ENCODE measurements at regions not wholly inside any gene's neighbourhood (a gene's known extent, or its start where the extent isn't known, plus 50 kb on each side); places are given as distances from the start of the nearest gene placed in this dataset.

DNA sequence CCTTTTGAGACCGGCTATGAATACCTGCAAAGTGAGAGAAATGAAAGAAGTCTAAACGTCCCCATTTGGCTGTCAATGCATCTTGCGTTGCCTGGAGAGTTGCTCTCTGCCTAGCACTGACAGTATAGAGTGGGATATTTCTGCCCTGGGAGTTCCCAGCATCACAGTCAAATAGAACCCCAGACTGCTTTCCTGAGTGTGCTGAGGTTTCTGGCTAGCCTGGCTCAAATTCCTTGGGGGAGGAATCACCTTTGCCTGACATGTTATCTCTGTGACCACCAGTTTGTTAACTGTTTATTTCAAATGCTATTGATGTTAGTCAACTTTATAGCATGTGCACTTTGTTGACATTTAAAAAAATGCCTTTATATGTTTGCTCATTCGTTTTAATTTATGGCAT is 212.0 kb upstream of the FAM78B start:
- H3K9ac ChIP-seq (replicated peaks in 1 of 4; ENCODE audit: extremely low read depth in 1 of 4, low read depth in 3 of 4, low read length in 3 of 4), result no peak overlapping the region
- no peak overlapping the region for H3K56ac ChIP-seq (replicated peaks; ENCODE audit: insufficient read length, low read depth, low read length)
- H3K4me3 ChIP-seq (ENCODE audit: extremely low read depth in 1 of 4, insufficient read depth in 2 of 4, low read depth in 3 of 4, low read length in 4 of 4), result no peak overlapping the region
- CTCF ChIA-PET (ENCODE audit: partially characterized antibody), result interaction anchor here (0.7 kb wide), 1 partner anchor 1010 kb away, joined by 3 read pairs; no protein-coding TSS in a partner anchor
- H2BK15ac ChIP-seq (ENCODE audit: low read length), result no peak overlapping the region
- H3K79me2 ChIP-seq (ENCODE audit: control insufficient read depth in 1 of 2, insufficient read depth in 2 of 2, low read length in 2 of 2), result no peaks in the 10 kb centered on the region
- no peak overlapping the region for H2AK5ac ChIP-seq (ENCODE audit: low read depth, low read length)
- no peak overlapping the region for H4K91ac ChIP-seq (replicated peaks; ENCODE audit: insufficient read length, low read length)
- H3K9me3 ChIP-seq (ENCODE audit: insufficient read depth in 2 of 2, low read depth in 1 of 2, low read length in 1 of 2), result no peaks in the 10 kb centered on the region
- DNase-seq (ENCODE audit: low read depth in 1 of 2, low spot score in 2 of 2) (no peak), FAIRE-seq (no peak)
- TF ChIP-seq GABPA (IDR thresholded peaks at IDR 0.05; ENCODE audit: borderline replicate concordance, insufficient read depth, low read length) (no peak), KDM1A (IDR thresholded peaks at IDR 0.05; ENCODE audit: borderline replicate concordance, low read length) (no peak), JUND (IDR thresholded peaks at IDR 0.05; ENCODE audit: low read length) (no peak), SP1 (IDR thresholded peaks at IDR 0.05; ENCODE audit: low read depth, low read length) (no peak)
- POLR2A ChIA-PET (ENCODE audit: partially characterized antibody), result no interaction called here
- peaks cover 0 to 9% (median 5%) of the 10 kb centered on the region in 4 experiments; a peak in 4 of 7 replicates for H3K4me1 ChIP-seq (replicated peaks in 1 of 4; ENCODE audit: control insufficient read depth in 3 of 4, insufficient read depth in 4 of 4, low read length in 3 of 4)
- H4K8ac ChIP-seq (ENCODE audit: extremely low read depth, insufficient read depth, low read length), result no peak overlapping the region
- no peak overlapping the region for H2AFZ ChIP-seq (ENCODE audit: low read length)
- H2BK12ac ChIP-seq (ENCODE audit: low read depth, low read length), result no peak overlapping the region
- no peaks in the 10 kb centered on the region for H3K23me2 ChIP-seq (ENCODE audit: low read depth, low read length)
- H3K79me1 ChIP-seq (ENCODE audit: low read depth, low read length), result no peaks in the 10 kb centered on the region
- H2BK5ac ChIP-seq (ENCODE audit: low read depth, low read length), result no peak overlapping the region
- no peak overlapping the region for H3K4me2 ChIP-seq (ENCODE audit: insufficient read depth in 1 of 2, low read depth in 2 of 2, low read length in 2 of 2)
- H2BK120ac ChIP-seq (replicated peaks; ENCODE audit: low read depth, low read length), result no peak overlapping the region
- H2BK20ac ChIP-seq (ENCODE audit: low read length), result no peak overlapping the region
- no peak overlapping the region for H3K18ac ChIP-seq (ENCODE audit: extremely low read depth, low read length)
- H4K5ac ChIP-seq (ENCODE audit: insufficient read length, low read depth, low read length), result no peak overlapping the region
- no peak overlapping the region for H3K23ac ChIP-seq (ENCODE audit: insufficient read length)
- 84% methylated on average over 4 of the region's 4 CpGs; no CpG with 5 or more reads in 1 of the 2 experiments for WGBS, 2 experiments (ENCODE audit: extremely low coverage in 1 of 2, insufficient coverage in 1 of 2, insufficient read length in 1 of 2, insufficient replicate concordance in 2 of 2, low coverage in 1 of 2, low lambda C conversion rate in 2 of 2, missing lambda C conversion rate in 1 of 2)
- H3K14ac ChIP-seq (ENCODE audit: insufficient read length), result no peak overlapping the region
- H3K4ac ChIP-seq (replicated peaks; ENCODE audit: insufficient read length, low read depth, low read length), result no peak overlapping the region
- H3K36me3 ChIP-seq (ENCODE audit: control insufficient read depth in 2 of 4, insufficient read depth in 4 of 4, low read length in 3 of 4), result no peaks in the 10 kb centered on the region
- H3K27me3 ChIP-seq (replicated peaks in 1 of 4; ENCODE audit: control insufficient read depth in 3 of 4, extremely low read depth in 1 of 4, insufficient read depth in 3 of 4, low read length in 3 of 4), result peaks cover 0 to 2% (median under 1%) of the 10 kb centered on the region in 4 experiments; a peak in 3 of 7 replicates
- H3K27ac ChIP-seq (ENCODE audit: low read depth, low read length), result no peak overlapping the region
- H4K20me1 ChIP-seq (replicated peaks in 1 of 2; ENCODE audit: control insufficient read depth in 1 of 2, insufficient read depth in 2 of 2, low read length in 2 of 2), result no peaks in the 10 kb centered on the region

All from H1 (cell line).